PC-3 (cell line): ENCODE measurements at regions not wholly inside any gene's neighbourhood (a gene's known extent, or its start where the extent isn't known, plus 50 kb on each side); places are given as distances from the start of the nearest gene placed in this dataset.

Experiments
- ATAC-seq: fragments of 200-7000 bp; cut with Tn5 transposase; 2 replicates; pipeline ENCODE4 v1.9.1; 2020; ENCODE audit warnings: mild to moderate bottlenecking, moderate library complexity
- BruUV-seq: library from RNA; stranded (reverse); fragments of 400-500 nt; replicated peaks from 2 replicates; lab custom pipeline; 2021; lab: Mats Ljungman, UMichigan
- CTCF ChIA-PET: fragments of 300-600 bp; sonication (Branson Sonifier 250); formaldehyde crosslinking; loops from one replicate; lab custom pipeline; 2022; ENCODE audit warnings: antibody characterized with exemption; lab: Charles Lee
- POLR2A ChIA-PET: fragments of 300-600 bp; sonication (Branson Sonifier 250); formaldehyde crosslinking; loops from one replicate; lab custom pipeline; 2022; ENCODE audit warnings: antibody characterized with exemption; ENCODE audit not compliant: unreplicated experiment; lab: Charles Lee
- DNase-seq: peaks from one replicate; pipeline ENCODE4 v3.0.0-alpha.2; 2015
- H2AFZ ChIP-seq: fragments of 300-600 bp; sonication (generic); 2 replicates; pipeline ENCODE4 v1.6.0; 2016; ENCODE audit warnings: antibody characterized with exemption, low read length
- H3F3A ChIP-seq: fragments of 300-600 bp; sonication (generic); one replicate; pipeline ENCODE4 v1.6.0; 2017; ENCODE audit warnings: antibody characterized with exemption, low read length, control low read depth, mild to moderate bottlenecking; ENCODE audit not compliant: unreplicated experiment
- H3K27ac ChIP-seq: fragments of 300-600 bp; sonication (generic); 2 replicates; pipeline ENCODE4 v1.5.1; 2016; ENCODE audit warnings: mild to moderate bottlenecking, low read length
- H3K27me3 ChIP-seq: fragments of 300-600 bp; sonication (generic); 2 replicates; pipeline ENCODE4 v1.6.1; 2016; ENCODE audit warnings: low read length, mixed read lengths
- H3K36me3 ChIP-seq: fragments of 300-600 bp; sonication (generic); 2 replicates; pipeline ENCODE4 v1.6.1; 2016; ENCODE audit warnings: low read depth, mixed run types, low read length, mixed read lengths
- H3K4me1 ChIP-seq: fragments of 300-600 bp; sonication (generic); 2 replicates; pipeline ENCODE4 v1.5.1; 2016; ENCODE audit warnings: low read length; ENCODE audit not compliant: insufficient read depth
- H3K4me2 ChIP-seq: fragments of 300-600 bp; sonication (generic); 2 replicates; pipeline ENCODE4 v1.6.0; 2016; ENCODE audit warnings: low read length
- H3K4me3 ChIP-seq: fragments of 300-600 bp; sonication (generic); 2 replicates; pipeline ENCODE4 v1.5.1; 2016; ENCODE audit warnings: mild to moderate bottlenecking, low read length, mixed read lengths
- H3K79me2 ChIP-seq: fragments of 300-600 bp; sonication (generic); 2 replicates; pipeline ENCODE4 v1.6.1; 2017; ENCODE audit warnings: low read length, mixed read lengths
- H3K9ac ChIP-seq: fragments of 300-600 bp; sonication (generic); 2 replicates; pipeline ENCODE4 v1.6.0; 2016; ENCODE audit warnings: mild to moderate bottlenecking, low read length
- H3K9me2 ChIP-seq: fragments of 300-600 bp; sonication (generic); replicated peaks from 2 replicates; pipeline ENCODE4 v1.6.1; 2016; ENCODE audit warnings: mixed run types, low read length, mixed read lengths
- H3K9me3 ChIP-seq: fragments of 300-600 bp; sonication (generic); 2 replicates; pipeline ENCODE4 v1.6.1; 2016; ENCODE audit warnings: low read length, mixed read lengths
- H4K20me1 ChIP-seq: fragments of 300-600 bp; sonication (generic); 2 replicates; pipeline ENCODE4 v1.6.1; 2016; ENCODE audit warnings: low read length, mixed read lengths
- CTCF ChIP-seq: fragments of 300-600 bp; sonication (generic); conservative IDR thresholded peaks from 2 replicates; pipeline ENCODE4 v1.5.1; 2017; ENCODE audit warnings: antibody characterized with exemption, low read depth, mild to moderate bottlenecking, low read length
- EZH2 ChIP-seq: fragments of 300-600 bp; sonication (generic); IDR thresholded peaks from one replicate; pipeline ENCODE4 v1.6.1; 2017; ENCODE audit warnings: antibody characterized with exemption, mild to moderate bottlenecking, low read length; ENCODE audit not compliant: unreplicated experiment
- EZH2phosphoT487 ChIP-seq: fragments of 300-600 bp; sonication (generic); IDR thresholded peaks from 2 replicates; pipeline ENCODE4 v1.6.1; 2018; ENCODE audit warnings: mild to moderate bottlenecking, antibody characterized with exemption, low read length, borderline replicate concordance
- intact Hi-C: fragments of 100-400 bp; cut with micrococcal nuclease; formaldehyde crosslinking; loops from 2 replicates; pipeline ENCODE4 v1.9.0; 2023

DNA sequence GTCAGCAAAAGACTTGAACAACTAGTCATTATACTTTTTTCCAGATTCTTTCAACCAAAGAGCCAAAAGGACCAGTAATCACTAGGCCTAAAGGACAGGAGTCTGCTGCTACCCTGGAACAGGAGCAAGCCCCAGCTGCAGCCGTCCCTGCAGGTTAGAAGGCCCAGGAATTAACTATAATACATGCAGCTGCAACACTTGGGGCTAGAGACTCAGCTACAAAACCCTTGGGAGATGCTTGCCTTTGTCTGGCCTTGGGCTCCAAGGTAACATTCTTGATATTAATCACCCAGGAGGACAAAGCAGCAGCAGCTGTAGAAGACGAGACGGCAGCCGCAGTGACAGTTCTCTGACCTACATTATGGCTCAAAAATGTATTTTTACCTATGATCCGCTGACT is 841.2 kb upstream of the ADGRL4 start:
- H3K79me2 ChIP-seq = no peaks in the 10 kb centered on the region
- no peak overlapping the region for H2AFZ ChIP-seq
- no peaks in the 10 kb centered on the region for H3K27me3 ChIP-seq
- H3K9me2 ChIP-seq = 0 out of 2 replicates have a peak, but pooled peaks cover 3% of the 10 kb centered on the region
- no peak overlapping the region for H3K4me3 ChIP-seq
- no peak overlapping the region for H3K27ac ChIP-seq
- DNase-seq (no peak), ATAC-seq (no peak)
- H3K4me1 ChIP-seq = no peaks in the 10 kb centered on the region
- intact Hi-C loops = no loop called here
- H3K9ac ChIP-seq = no peak overlapping the region
- H3F3A ChIP-seq = no peaks in the 10 kb centered on the region
- ChIA-PET CTCF (no interaction called here), POLR2A (no interaction called here)
- no peaks in the 10 kb centered on the region for H3K9me3 ChIP-seq
- TF ChIP-seq EZH2phosphoT487 (no peak), EZH2 (no peak)
- no TSS peak for BruUV-seq
- H4K20me1 ChIP-seq = no peaks in the 10 kb centered on the region
- no peaks in the 10 kb centered on the region for H3K36me3 ChIP-seq
- no peak overlapping the region for H3K4me2 ChIP-seq

GRCh38 chr1:79845936-79846335 is 839.4 kb upstream of the ADGRL4 start:
- Histone ChIP-seq H3K4me2 (no peak overlapping the region), H3K79me2 (no peaks in the 10 kb centered on the region), H2AFZ (no peak overlapping the region), H3K9ac (no peak overlapping the region), H3K27ac (no peak overlapping the region), H3K9me2 (0 out of 2 replicates have a peak, but pooled peaks cover 3% of the 10 kb centered on the region), H3K4me3 (no peak overlapping the region), H3F3A (no peaks in the 10 kb centered on the region), H3K4me1 (no peaks in the 10 kb centered on the region), H3K36me3 (no peaks in the 10 kb centered on the region), H3K27me3 (no peaks in the 10 kb centered on the region), H3K9me3 (no peaks in the 10 kb centered on the region), H4K20me1 (no peaks in the 10 kb centered on the region)
- DNase-seq = no peak
- BruUV-seq = no TSS peak
- no peak for TF ChIP-seq CTCF
- TF ChIP-seq EZH2phosphoT487 = no peak
- TF ChIP-seq EZH2 = no peak
- ChIA-PET POLR2A (no interaction called here), CTCF (no interaction called here)
- intact Hi-C loops = no loop called here
- ATAC-seq = no peak

GRCh38 chr1:79842811-79843210 is 836.3 kb upstream of the ADGRL4 start:
- 0 out of 2 replicates have a peak, but pooled peaks cover 3% of the 10 kb centered on the region for H3K9me2 ChIP-seq
- H3K4me3 ChIP-seq = no peak overlapping the region
- TF ChIP-seq EZH2phosphoT487 = no peak
- no peak for TF ChIP-seq EZH2
- no peak for TF ChIP-seq CTCF
- H3K4me1 ChIP-seq = no peaks in the 10 kb centered on the region
- no peak overlapping the region for H3K27ac ChIP-seq
- no peak overlapping the region for H2AFZ ChIP-seq
- ChIA-PET CTCF (no interaction called here), POLR2A (no interaction called here)
- no peaks in the 10 kb centered on the region for H4K20me1 ChIP-seq
- no peak overlapping the region for H3K4me2 ChIP-seq
- intact Hi-C loops = no loop called here
- no peaks in the 10 kb centered on the region for H3F3A ChIP-seq
- no TSS peak for BruUV-seq
- H3K36me3 ChIP-seq = no peaks in the 10 kb centered on the region
- no peak for DNase-seq
- no peak overlapping the region for H3K9ac ChIP-seq
- H3K9me3 ChIP-seq = no peaks in the 10 kb centered on the region
- H3K79me2 ChIP-seq = no peaks in the 10 kb centered on the region
- H3K27me3 ChIP-seq = no peaks in the 10 kb centered on the region
- no peak for ATAC-seq
